ENCODE measurements at regions not wholly inside any gene's neighbourhood (a gene's known extent, or its start where the extent isn't known, plus 50 kb on each side); places are given as distances from the start of the nearest gene placed in this dataset.

GRCh38 chr2:180508458-180508857 lies 471.9 kb upstream of the UBE2E3 start:
- DNase-seq (ENCODE audit: low spot score): no peak
- in situ Hi-C loops (cut with MboI; ENCODE audit: low pct_unique_long_range_greater_than_20kb, low sequenced_read_pairs, unreplicated experiment): no loop called here
- no peak for TF ChIP-seq CTCF (IDR thresholded peaks at IDR 0.05; ENCODE audit: extremely low read depth, insufficient read depth, missing control alignments)

GRCh38 chr2:180507028-180507427 lies 473.4 kb upstream of the UBE2E3 start:
- in situ Hi-C loops (cut with MboI; ENCODE audit: low pct_unique_long_range_greater_than_20kb, low sequenced_read_pairs, unreplicated experiment): no loop called here
- DNase-seq (ENCODE audit: low spot score): no peak
- TF ChIP-seq CTCF (IDR thresholded peaks at IDR 0.05; ENCODE audit: extremely low read depth, insufficient read depth, missing control alignments): no peak

DNA sequence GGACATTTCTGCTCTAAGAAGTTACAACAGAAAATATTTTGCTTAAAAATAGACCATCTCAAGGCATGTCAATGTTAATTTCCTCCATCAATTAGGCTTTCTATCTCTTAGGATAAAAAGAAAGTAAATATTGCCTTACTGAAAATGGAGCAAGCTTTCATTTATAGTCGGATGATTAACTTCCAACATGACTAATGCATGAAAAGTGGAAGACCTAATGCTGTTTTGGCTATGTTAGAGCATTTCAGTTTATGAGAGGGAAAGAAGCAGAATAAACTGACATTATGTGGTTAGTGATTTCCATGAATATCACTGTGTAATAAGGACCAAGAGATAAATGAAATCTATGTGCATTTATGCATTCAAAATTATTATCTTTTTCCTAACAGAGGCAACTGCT lies 475.2 kb upstream of the UBE2E3 start:
- DNase-seq (ENCODE audit: low spot score): no peak
- in situ Hi-C loops (cut with MboI; ENCODE audit: low pct_unique_long_range_greater_than_20kb, low sequenced_read_pairs, unreplicated experiment): no loop called here
- no peak for TF ChIP-seq CTCF (IDR thresholded peaks at IDR 0.05; ENCODE audit: extremely low read depth, insufficient read depth, missing control alignments)

GRCh38 chr2:180497621-180498152 lies 482.7 kb upstream of the UBE2E3 start:
- TF ChIP-seq CTCF (IDR thresholded peaks at IDR 0.05; ENCODE audit: extremely low read depth, insufficient read depth, missing control alignments): no peak
- DNase-seq (ENCODE audit: low spot score): no peak
- in situ Hi-C loops (cut with MboI; ENCODE audit: low pct_unique_long_range_greater_than_20kb, low sequenced_read_pairs, unreplicated experiment): no loop called here

DNA sequence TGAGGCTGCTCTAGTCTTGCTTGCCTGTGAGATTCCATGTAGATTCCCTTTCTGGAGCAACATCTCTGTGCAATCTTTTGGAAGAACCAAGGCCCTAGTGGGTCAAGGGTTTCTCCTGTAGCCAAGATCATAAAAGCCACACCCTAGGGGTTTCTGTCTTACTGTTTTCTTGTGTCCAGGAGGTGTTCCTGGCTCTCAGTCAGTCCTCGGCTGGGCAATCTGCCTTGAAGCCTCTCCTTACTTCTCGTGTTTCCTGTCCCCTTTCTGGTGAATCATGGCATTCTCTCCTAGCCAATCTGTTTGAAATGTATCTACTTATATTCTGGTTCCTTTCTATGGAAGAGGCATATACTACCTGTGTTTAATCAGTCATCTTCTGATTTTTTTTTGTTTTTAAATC lies 484.8 kb upstream of the UBE2E3 start:
- DNase-seq (ENCODE audit: low spot score): no peak
- in situ Hi-C loops (cut with MboI; ENCODE audit: low pct_unique_long_range_greater_than_20kb, low sequenced_read_pairs, unreplicated experiment): no loop called here
- TF ChIP-seq CTCF (IDR thresholded peaks at IDR 0.05; ENCODE audit: extremely low read depth, insufficient read depth, missing control alignments): no peak

GRCh38 chr2:180494286-180494685 lies 486.1 kb upstream of the UBE2E3 start:
- TF ChIP-seq CTCF (IDR thresholded peaks at IDR 0.05; ENCODE audit: extremely low read depth, insufficient read depth, missing control alignments): no peak
- in situ Hi-C loops (cut with MboI; ENCODE audit: low pct_unique_long_range_greater_than_20kb, low sequenced_read_pairs, unreplicated experiment): no loop called here
- DNase-seq (ENCODE audit: low spot score): no peak

DNA sequence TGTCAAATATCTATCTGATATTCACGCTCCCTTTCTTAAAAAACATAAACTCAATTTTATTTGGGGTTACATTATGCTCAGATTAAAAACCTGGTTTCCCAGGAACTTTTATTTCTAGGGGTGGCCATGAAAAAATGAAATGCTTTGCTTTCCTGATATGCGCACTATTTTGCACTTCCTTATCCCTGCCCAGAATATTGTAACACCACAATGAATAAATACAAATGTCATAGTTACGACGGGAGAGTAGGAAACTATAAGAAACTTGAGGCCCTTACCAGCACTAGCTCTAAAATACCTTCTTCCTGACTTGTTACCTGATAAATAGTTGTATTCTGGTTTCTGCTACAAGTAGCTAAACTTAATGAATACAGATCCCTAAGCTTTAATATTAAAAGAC lies 475.6 kb upstream of the CWC22 start:
- no peak for TF ChIP-seq CTCF (IDR thresholded peaks at IDR 0.05; ENCODE audit: extremely low read depth, insufficient read depth, missing control alignments)
- no peak for DNase-seq (ENCODE audit: low spot score)
- in situ Hi-C loops (cut with MboI; ENCODE audit: low pct_unique_long_range_greater_than_20kb, low sequenced_read_pairs, unreplicated experiment): no loop called here
